ENCODE measurements at regions not wholly inside any gene's neighbourhood (a gene's known extent, or its start where the extent isn't known, plus 50 kb on each side); places are given as distances from the start of the nearest gene placed in this dataset.

DNA sequence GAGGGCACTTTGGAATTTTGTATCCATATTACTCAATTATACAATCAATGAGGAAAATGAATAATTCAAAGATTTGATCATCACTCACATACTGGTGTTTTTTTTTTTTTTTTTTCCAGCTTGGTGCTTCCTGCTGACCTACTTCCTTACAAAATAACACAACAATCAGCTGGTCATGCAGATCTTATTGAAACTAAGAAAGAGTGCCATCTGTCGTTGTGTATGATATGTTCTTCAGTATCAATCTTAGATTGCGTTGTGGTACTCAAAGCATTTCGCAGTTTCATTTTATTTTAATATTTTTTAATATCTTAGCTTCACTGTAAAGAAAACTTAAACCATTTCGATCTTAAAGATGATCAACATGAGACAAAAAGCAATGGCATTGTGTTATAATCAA lies 155.6 kb downstream of the OGFRL1 start:
- WGBS (ENCODE audit: extremely low coverage, insufficient read length, low lambda C conversion rate) = no CpG with 5 or more reads among the region's 4 CpGs
- Mint-ChIP-seq H3K27ac (no peak overlapping the region), H3K9me3 (peaks cover 11 to 14% of the 10 kb centered on the region in 2 experiments; a peak in 4 of 5 replicates), H3K36me3 (ENCODE audit: insufficient read depth in 1 of 3, low read depth in 3 of 3) (peaks cover 0 to 9% (median 3%) of the 10 kb centered on the region in 3 experiments; a peak in 5 of 7 replicates), H3K27me3 (ENCODE audit: low read depth) (no peaks in the 10 kb centered on the region), H3K4me3 (no peak overlapping the region), H3K4me1 (no peaks in the 10 kb centered on the region)
- H2AFZ ChIP-seq (ENCODE audit: low read length) = no peak overlapping the region
- no peak overlapping the region for H3K56ac ChIP-seq (ENCODE audit: insufficient read length, low read depth, low read length)
- no peak overlapping the region for H2BK15ac ChIP-seq (ENCODE audit: low read depth, low read length)
- H3K79me2 ChIP-seq (ENCODE audit: insufficient read depth, low read length) = no peaks in the 10 kb centered on the region
- no peak overlapping the region for H4K91ac ChIP-seq (ENCODE audit: insufficient read length, low read depth, low read length)
- no peak overlapping the region for H2BK12ac ChIP-seq (ENCODE audit: insufficient read length, low read depth, low read length)
- H3K79me1 ChIP-seq (ENCODE audit: insufficient read depth, low read depth, low read length, poor library complexity, severe bottlenecking) = no peaks in the 10 kb centered on the region
- no peak overlapping the region for H3K27ac ChIP-seq (ENCODE audit: insufficient read length, low read depth, low read length)
- no peak overlapping the region for H2BK120ac ChIP-seq (ENCODE audit: low read depth, low read length, poor library complexity, severe bottlenecking)
- TF ChIP-seq, protein P1, sequence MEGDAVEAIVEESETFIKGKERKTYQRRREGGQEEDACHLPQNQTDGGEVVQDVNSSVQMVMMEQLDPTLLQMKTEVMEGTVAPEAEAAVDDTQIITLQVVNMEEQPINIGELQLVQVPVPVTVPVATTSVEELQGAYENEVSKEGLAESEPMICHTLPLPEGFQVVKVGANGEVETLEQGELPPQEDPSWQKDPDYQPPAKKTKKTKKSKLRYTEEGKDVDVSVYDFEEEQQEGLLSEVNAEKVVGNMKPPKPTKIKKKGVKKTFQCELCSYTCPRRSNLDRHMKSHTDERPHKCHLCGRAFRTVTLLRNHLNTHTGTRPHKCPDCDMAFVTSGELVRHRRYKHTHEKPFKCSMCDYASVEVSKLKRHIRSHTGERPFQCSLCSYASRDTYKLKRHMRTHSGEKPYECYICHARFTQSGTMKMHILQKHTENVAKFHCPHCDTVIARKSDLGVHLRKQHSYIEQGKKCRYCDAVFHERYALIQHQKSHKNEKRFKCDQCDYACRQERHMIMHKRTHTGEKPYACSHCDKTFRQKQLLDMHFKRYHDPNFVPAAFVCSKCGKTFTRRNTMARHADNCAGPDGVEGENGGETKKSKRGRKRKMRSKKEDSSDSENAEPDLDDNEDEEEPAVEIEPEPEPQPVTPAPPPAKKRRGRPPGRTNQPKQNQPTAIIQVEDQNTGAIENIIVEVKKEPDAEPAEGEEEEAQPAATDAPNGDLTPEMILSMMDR (conservative IDR thresholded peaks at IDR 0.05) = no peak
- no peaks in the 10 kb centered on the region for H3K4me1 ChIP-seq (ENCODE audit: insufficient read depth, low read length)
- H3K4me2 ChIP-seq (ENCODE audit: insufficient read depth, insufficient read length, low read length) = no peak overlapping the region
- H3K27me3 ChIP-seq (ENCODE audit: insufficient read depth, low read length) = no peaks in the 10 kb centered on the region
- H2BK20ac ChIP-seq (ENCODE audit: low read depth, low read length, poor library complexity, severe bottlenecking) = no peak overlapping the region
- H4K20me1 ChIP-seq (ENCODE audit: control insufficient read depth, insufficient read depth, insufficient read length) = no peaks in the 10 kb centered on the region
- H3K23ac ChIP-seq (ENCODE audit: insufficient read length, low read depth, low read length) = no peak overlapping the region
- no peak overlapping the region for H2AK5ac ChIP-seq (ENCODE audit: insufficient read length, low read length)
- H4K8ac ChIP-seq (replicated peaks; ENCODE audit: insufficient read length, low read depth, low read length) = no peak overlapping the region
- DNase-seq = no peak
- H3T11ph ChIP-seq (ENCODE audit: low read length) = no peak overlapping the region
- no peak overlapping the region for H2BK5ac ChIP-seq (ENCODE audit: insufficient read length, low read length)
- H4K5ac ChIP-seq (ENCODE audit: insufficient read length, low read depth, low read length) = no peak overlapping the region
- H3K9me3 ChIP-seq (ENCODE audit: control insufficient read depth, low read depth, low read length) = no peaks in the 10 kb centered on the region
- no peak overlapping the region for H3K4ac ChIP-seq (ENCODE audit: low read depth, low read length)
- no peaks in the 10 kb centered on the region for H3K23me2 ChIP-seq (ENCODE audit: insufficient read length, low read depth, low read length, poor library complexity, severe bottlenecking)
- no peak overlapping the region for H3K14ac ChIP-seq (ENCODE audit: insufficient read depth, low read length)
- H3K18ac ChIP-seq (ENCODE audit: insufficient read length, low read depth, low read length) = no peak overlapping the region
- H3K9ac ChIP-seq (ENCODE audit: extremely low read depth, insufficient read length, low read length) = no peak overlapping the region
